GM18861 (cell line): ENCODE measurements at regions not wholly inside any gene's neighbourhood (a gene's known extent, or its start where the extent isn't known, plus 50 kb on each side); places are given as distances from the start of the nearest gene placed in this dataset.

ENCODE experiments used
- ATAC-seq: cut with Tn5 transposase; IDR thresholded peaks from one replicate; pipeline ENCODE4 v1.9.1; 2021; ENCODE audit not compliant: unreplicated experiment

GRCh38 chr7:67738145-67738544 is 741.5 kb downstream of the TYW1 start:
- no peak for ATAC-seq

GRCh38 chr7:67738958-67739357 is 742.3 kb downstream of the TYW1 start:
- ATAC-seq, result no peak

GRCh38 chr7:67743501-67743900 is 746.9 kb downstream of the TYW1 start:
- no peak for ATAC-seq

GRCh38 chr7:67752227-67752626 is 755.6 kb downstream of the TYW1 start:
- ATAC-seq, result no peak

GRCh38 chr7:67753891-67754290 is 757.3 kb downstream of the TYW1 start:
- ATAC-seq, result no peak

- no peak for ATAC-seq
Measured at GRCh38 chr7:67754651-67755050, 758.0 kb downstream of the TYW1 start.

GRCh38 chr7:67758551-67758950 is 761.9 kb downstream of the TYW1 start:
- ATAC-seq, result no peak

- ATAC-seq, result no peak
Measured at GRCh38 chr7:67760971-67761370, 764.3 kb downstream of the TYW1 start.

- ATAC-seq, result no peak
Measured at GRCh38 chr7:67762516-67762915, 765.9 kb downstream of the TYW1 start.

- ATAC-seq, result no peak
Measured at GRCh38 chr7:67764289-67764688, 767.7 kb downstream of the TYW1 start.

- no peak for ATAC-seq
Measured at GRCh38 chr7:67765481-67766175, 769.0 kb downstream of the TYW1 start.

GRCh38 chr7:67766906-67767410 is 770.3 kb downstream of the TYW1 start:
- ATAC-seq, result no peak

- no peak for ATAC-seq
Measured at GRCh38 chr7:67771846-67772605, 775.4 kb downstream of the TYW1 start.

- ATAC-seq, result no peak
Measured at GRCh38 chr7:67773081-67773480, 776.4 kb downstream of the TYW1 start.

- ATAC-seq, result no peak
Measured at GRCh38 chr7:67777119-67777518, 780.5 kb downstream of the TYW1 start.

- no peak for ATAC-seq
Measured at GRCh38 chr7:67781841-67782240, 785.2 kb downstream of the TYW1 start.

- no peak for ATAC-seq
Measured at GRCh38 chr7:67786021-67786420, 789.4 kb downstream of the TYW1 start.

GRCh38 chr7:67788669-67789068 is 792.0 kb downstream of the TYW1 start:
- ATAC-seq, result no peak

- no peak for ATAC-seq
Measured at GRCh38 chr7:67791918-67792317, 795.3 kb downstream of the TYW1 start.

GRCh38 chr7:67794544-67794943 is 797.9 kb downstream of the TYW1 start:
- ATAC-seq, result no peak

GRCh38 chr7:67803789-67804188 is 807.2 kb downstream of the TYW1 start:
- ATAC-seq, result no peak

GRCh38 chr7:67805921-67806471 is 809.4 kb downstream of the TYW1 start:
- ATAC-seq, result no peak
